SIG-M5 treated with dmso at 0.1 percent for 504 hours (cell line): ENCODE measurements at regions not wholly inside any gene's neighbourhood (a gene's known extent, or its start where the extent isn't known, plus 50 kb on each side); places are given as distances from the start of the nearest gene placed in this dataset.

Experiments
- DNase-seq: peaks from one replicate; lab custom pipeline; 2025; ENCODE audit not compliant: unreplicated experiment; lab: John Stamatoyannopoulos, UW

- DNase-seq = no peak
Observed at GRCh38 chr1:4268262-4268888, 368.3 kb upstream of the C1orf174 start.

- DNase-seq = no peak
Observed at GRCh38 chr1:4268889-4269284, 368.8 kb upstream of the C1orf174 start.

- DNase-seq = no peak
Observed at GRCh38 chr1:4269330-4269729, 369.3 kb upstream of the C1orf174 start.

GRCh38 chr1:4269952-4270570 lies 370.0 kb upstream of the C1orf174 start:
- DNase-seq = no peak

GRCh38 chr1:4270651-4271337 lies 370.7 kb upstream of the C1orf174 start:
- DNase-seq = no peak

- no peak for DNase-seq
Observed at GRCh38 chr1:4271338-4271998, 371.4 kb upstream of the C1orf174 start.

- DNase-seq = no peak
Observed at GRCh38 chr1:4272568-4272967, 372.5 kb upstream of the C1orf174 start.

- DNase-seq = no peak
Observed at GRCh38 chr1:4273243-4273642, 373.2 kb upstream of the C1orf174 start.

GRCh38 chr1:4273747-4274146 lies 373.7 kb upstream of the C1orf174 start:
- DNase-seq = no peak

- DNase-seq = no peak
Observed at GRCh38 chr1:4275083-4275482, 375.0 kb upstream of the C1orf174 start.

- DNase-seq = no peak
Observed at GRCh38 chr1:4276238-4276637, 376.2 kb upstream of the C1orf174 start.

- no peak for DNase-seq
Observed at GRCh38 chr1:4277598-4277997, 376.8 kb upstream of the AJAP1 start.

- no peak for DNase-seq
Observed at GRCh38 chr1:4284976-4285375, 369.4 kb upstream of the AJAP1 start.

- DNase-seq = no peak
Observed at GRCh38 chr1:4292861-4293260, 361.5 kb upstream of the AJAP1 start.

- no peak for DNase-seq
Observed at GRCh38 chr1:4298361-4299083, 355.9 kb upstream of the AJAP1 start.

GRCh38 chr1:4301007-4301406 lies 353.4 kb upstream of the AJAP1 start:
- no peak for DNase-seq

GRCh38 chr1:4303303-4303702 lies 351.1 kb upstream of the AJAP1 start:
- DNase-seq = no peak

- no peak for DNase-seq
Observed at GRCh38 chr1:4305526-4306301, 348.7 kb upstream of the AJAP1 start.

- DNase-seq = no peak
Observed at GRCh38 chr1:4306559-4307467, 347.6 kb upstream of the AJAP1 start.

GRCh38 chr1:4307468-4307845 lies 347.0 kb upstream of the AJAP1 start:
- DNase-seq = no peak
